ENCODE measurements at regions not wholly inside any gene's neighbourhood (a gene's known extent, or its start where the extent isn't known, plus 50 kb on each side); places are given as distances from the start of the nearest gene placed in this dataset.

GRCh38 chr20:57092112-57092899 lies 174.1 kb downstream of the BMP7 start:
- peak; percentile 64 for TF ChIP-seq RAD21 (IDR thresholded peaks at IDR 0.05; ENCODE audit: low read depth)
- TF ChIP-seq CREB1 (IDR thresholded peaks at IDR 0.05; ENCODE audit: low read depth) = no peak
- TF ChIP-seq EP300 (IDR thresholded peaks at IDR 0.05; ENCODE audit: borderline replicate concordance) = no peak
- TF ChIP-seq CEBPB (IDR thresholded peaks at IDR 0.05) = no peak
- TF ChIP-seq NFIC (IDR thresholded peaks at IDR 0.05) = no peak
- TF ChIP-seq REST (IDR thresholded peaks at IDR 0.05; ENCODE audit: low read depth) = no peak
- TF ChIP-seq TCF12 (IDR thresholded peaks at IDR 0.05; ENCODE audit: low read depth) = no peak
- TF ChIP-seq EGR1 (IDR thresholded peaks at IDR 0.05) = no peak
- TF ChIP-seq YY1 (IDR thresholded peaks at IDR 0.05; ENCODE audit: low read depth) = no peak
- no peak for TF ChIP-seq FOXM1 (IDR thresholded peaks at IDR 0.05; ENCODE audit: borderline replicate concordance, low read depth)
- TF ChIP-seq, protein P1, sequence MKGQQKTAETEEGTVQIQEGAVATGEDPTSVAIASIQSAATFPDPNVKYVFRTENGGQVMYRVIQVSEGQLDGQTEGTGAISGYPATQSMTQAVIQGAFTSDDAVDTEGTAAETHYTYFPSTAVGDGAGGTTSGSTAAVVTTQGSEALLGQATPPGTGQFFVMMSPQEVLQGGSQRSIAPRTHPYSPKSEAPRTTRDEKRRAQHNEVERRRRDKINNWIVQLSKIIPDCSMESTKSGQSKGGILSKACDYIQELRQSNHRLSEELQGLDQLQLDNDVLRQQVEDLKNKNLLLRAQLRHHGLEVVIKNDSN (IDR thresholded peaks at IDR 0.05) = no peak
- no peak for TF ChIP-seq MAX (IDR thresholded peaks at IDR 0.05)

All from Ishikawa (cell line).